Spleen (tissue), 11 donors: ENCODE measurements at regions not wholly inside any gene's neighbourhood (a gene's known extent, or its start where the extent isn't known, plus 50 kb on each side); places are given as distances from the start of the nearest gene placed in this dataset.

Source experiments
- DNase-seq: peaks from one replicate; pipeline ENCODE4 v3.0.0-alpha.2; 2020
- H3K27ac ChIP-seq, 8 donors: fragments of 200-600 bp; sonication (generic) in 7 of 8; 1 replicate in 4 of 8; 2 replicates in 4 of 8; pipeline versions ENCODE4 v1.5.0 to v1.8.0; 2016 to 2021; ENCODE audit warnings: inconsistent platforms in 4 of 8, mild to moderate bottlenecking in 4 of 8, moderate library complexity in 1 of 8
- H3K27me3 ChIP-seq, 7 donors: fragments of 200-600 bp; sonication (generic) in 6 of 7; replicated peaks in 1 of 7; 1 replicate in 4 of 7; 2 replicates in 3 of 7; pipeline versions ENCODE4 v1.5.0 to v1.8.0; 2016 to 2021; ENCODE audit warnings: inconsistent platforms in 3 of 7, mild to moderate bottlenecking in 1 of 7
- H3K36me3 ChIP-seq, 6 donors: fragments of 200-600 bp; sonication (generic) in 5 of 6; 1 replicate in 4 of 6; 2 replicates in 2 of 6; pipeline versions ENCODE4 v1.5.0 to v1.8.0; 2016 to 2021; ENCODE audit warnings: inconsistent platforms in 2 of 6
- H3K4me1 ChIP-seq, 6 donors: fragments of 200-600 bp; sonication (generic) in 5 of 6; 1 replicate in 3 of 6; 2 replicates in 3 of 6; pipeline versions ENCODE4 v1.5.0 to v1.8.0; 2016 to 2021; ENCODE audit warnings: inconsistent platforms in 3 of 6
- H3K4me3 ChIP-seq, 8 donors: fragments of 200-600 bp; sonication (generic) in 7 of 8; 1 replicate in 4 of 8; 2 replicates in 4 of 8; pipeline versions ENCODE4 v1.5.0 to v1.8.0; 2016 to 2021; ENCODE audit warnings: inconsistent platforms in 4 of 8, mild to moderate bottlenecking in 4 of 8, moderate library complexity in 2 of 8
- H3K9me3 ChIP-seq, 8 donors: fragments of 200-600 bp; sonication (generic) in 7 of 8; 1 replicate in 4 of 8; 2 replicates in 4 of 8; pipeline versions ENCODE4 v1.5.0 to v1.8.0; 2016 to 2021; ENCODE audit warnings: inconsistent platforms in 4 of 8
- CTCF ChIP-seq, 11 experiments: fragments of 200-600 bp in 7 of 11; fragments of 450-650 bp in 4 of 11; sonication (generic) in 4 of 11; IDR thresholded peaks in 8 of 11; conservative IDR thresholded peaks in 3 of 11; 1 replicate in 7 of 11; 2 replicates in 4 of 11; pipeline versions ENCODE4 v1.4.0 to v1.8.0; 2016 to 2021; ENCODE audit warnings: antibody characterized with exemption in 11 of 11, inconsistent platforms in 4 of 11, mild to moderate bottlenecking in 1 of 11
- POLR2A ChIP-seq, 3 donors: fragments of 450-650 bp; IDR thresholded peaks; one replicate each; pipeline ENCODE4 v1.5.1; 2017; ENCODE audit warnings: antibody characterized with exemption in 3 of 3, mild to moderate bottlenecking in 1 of 3
- POLR2AphosphoS5 ChIP-seq, 3 donors: sonication (generic); formaldehyde crosslinking; IDR thresholded peaks; one replicate each; pipeline ENCODE4 v1.5.1; 2017; ENCODE audit warnings: antibody characterized with exemption in 3 of 3
- WGBS, 5 donors: extraction: QIAGEN DNeasy Blood & Tissue Kit in 3 of 5; methylation state at CpG; one replicate each; pipeline versions ENCODE4 v1.1.5 to v1.1.7; 2013 to 2018; 5-methylcytosine and 5-hydroxymethylcytosine counted together
- intact Hi-C: fragments of 100-400 bp; cut with DNase I; formaldehyde crosslinking; loops from one replicate; pipeline ENCODE4 v1.15.0; 2023; ENCODE audit warnings: low total_unique reads
- donor health status: healthy with polysubstance abuse.
- donor health status: DM: no; HTN: no; CAD: no; lungs with moderate emphysema.
- donor health status: DM: no; HTN: no; CAD: no.
- donor health status: Bipolar disorder and iron deficiency.
- donor health status: healthy.
- donor health status: DM: no; HTN: no; CAD: no.
- donor health status: DM: yes; HTN: yes; CAD: no.

- DNase-seq = no peak
- Histone ChIP-seq H3K27ac (no peak overlapping the region), H3K36me3 (no peaks in the 10 kb centered on the region), H3K4me3 (no peak overlapping the region), H3K4me1 (peaks cover 0 to 8% (median 0%) of the 10 kb centered on the region in 6 donors), H3K9me3 (no peaks in the 10 kb centered on the region), H3K27me3 (no peaks in the 10 kb centered on the region)
- TF ChIP-seq CTCF (IDR thresholded peaks at IDR 0.05 in 8 of 11, conservative IDR thresholded peaks at IDR 0.05 in 3 of 11) = no peak
- WGBS, 5 donors = 89 to 92% (median 92%) methylated on average over 2 of the region's 2 CpGs
- intact Hi-C loops = no loop called here
Measured at GRCh38 chr1:201726700-201727099, 102.3 kb upstream of the IPO9 start.

- Histone ChIP-seq H3K36me3 (no peaks in the 10 kb centered on the region), H3K9me3 (no peaks in the 10 kb centered on the region), H3K27ac (no peak overlapping the region), H3K4me1 (peaks cover 0 to 8% (median 0%) of the 10 kb centered on the region in 6 donors), H3K27me3 (no peaks in the 10 kb centered on the region), H3K4me3 (no peak overlapping the region)
- DNase-seq = no peak
- TF ChIP-seq CTCF (IDR thresholded peaks at IDR 0.05 in 8 of 11, conservative IDR thresholded peaks at IDR 0.05 in 3 of 11) (no peak), POLR2AphosphoS5 (IDR thresholded peaks at IDR 0.05) (no peak)
- intact Hi-C loops = no loop called here
Measured at GRCh38 chr1:201728731-201729130, 100.2 kb upstream of the IPO9 start.

GRCh38 chr1:201729973-201730608, 98.9 kb upstream of the IPO9 start:
- intact Hi-C loops = no loop called here
- no peak overlapping the region for H3K27ac ChIP-seq
- H3K9me3 ChIP-seq = no peaks in the 10 kb centered on the region
- DNase-seq = no peak
- no peak overlapping the region for H3K4me3 ChIP-seq
- no peaks in the 10 kb centered on the region for H3K36me3 ChIP-seq
- TF ChIP-seq CTCF (IDR thresholded peaks at IDR 0.05 in 8 of 11, conservative IDR thresholded peaks at IDR 0.05 in 3 of 11) (no peak), POLR2A (IDR thresholded peaks at IDR 0.05) (no peak), POLR2AphosphoS5 (IDR thresholded peaks at IDR 0.05) (no peak)
- peaks cover 0 to 1% (median 0%) of the 10 kb centered on the region in 6 donors for H3K4me1 ChIP-seq
- 89 to 95% (median 92%) methylated on average over 5 of the region's 5 CpGs for whole genome bisulfite sequencing, 5 donors
- no peaks in the 10 kb centered on the region for H3K27me3 ChIP-seq

GRCh38 chr1:201730611-201731010, 98.3 kb upstream of the IPO9 start:
- no peak overlapping the region for H3K4me3 ChIP-seq
- TF ChIP-seq POLR2A (IDR thresholded peaks at IDR 0.05) (no peak), CTCF (IDR thresholded peaks at IDR 0.05 in 8 of 11, conservative IDR thresholded peaks at IDR 0.05 in 3 of 11) (no peak), POLR2AphosphoS5 (IDR thresholded peaks at IDR 0.05) (no peak)
- no peak for DNase-seq
- H3K4me1 ChIP-seq = no peaks in the 10 kb centered on the region
- H3K27me3 ChIP-seq = no peaks in the 10 kb centered on the region
- intact Hi-C loops = no loop called here
- no peaks in the 10 kb centered on the region for H3K9me3 ChIP-seq
- H3K27ac ChIP-seq = no peak overlapping the region
- no peaks in the 10 kb centered on the region for H3K36me3 ChIP-seq
- 40 to 96% (median 66%) methylated on average over 2 of the region's 2 CpGs for whole genome bisulfite sequencing, 5 donors
